ENCODE measurements at regions not wholly inside any gene's neighbourhood (a gene's known extent, or its start where the extent isn't known, plus 50 kb on each side); places are given as distances from the start of the nearest gene placed in this dataset.

DNA sequence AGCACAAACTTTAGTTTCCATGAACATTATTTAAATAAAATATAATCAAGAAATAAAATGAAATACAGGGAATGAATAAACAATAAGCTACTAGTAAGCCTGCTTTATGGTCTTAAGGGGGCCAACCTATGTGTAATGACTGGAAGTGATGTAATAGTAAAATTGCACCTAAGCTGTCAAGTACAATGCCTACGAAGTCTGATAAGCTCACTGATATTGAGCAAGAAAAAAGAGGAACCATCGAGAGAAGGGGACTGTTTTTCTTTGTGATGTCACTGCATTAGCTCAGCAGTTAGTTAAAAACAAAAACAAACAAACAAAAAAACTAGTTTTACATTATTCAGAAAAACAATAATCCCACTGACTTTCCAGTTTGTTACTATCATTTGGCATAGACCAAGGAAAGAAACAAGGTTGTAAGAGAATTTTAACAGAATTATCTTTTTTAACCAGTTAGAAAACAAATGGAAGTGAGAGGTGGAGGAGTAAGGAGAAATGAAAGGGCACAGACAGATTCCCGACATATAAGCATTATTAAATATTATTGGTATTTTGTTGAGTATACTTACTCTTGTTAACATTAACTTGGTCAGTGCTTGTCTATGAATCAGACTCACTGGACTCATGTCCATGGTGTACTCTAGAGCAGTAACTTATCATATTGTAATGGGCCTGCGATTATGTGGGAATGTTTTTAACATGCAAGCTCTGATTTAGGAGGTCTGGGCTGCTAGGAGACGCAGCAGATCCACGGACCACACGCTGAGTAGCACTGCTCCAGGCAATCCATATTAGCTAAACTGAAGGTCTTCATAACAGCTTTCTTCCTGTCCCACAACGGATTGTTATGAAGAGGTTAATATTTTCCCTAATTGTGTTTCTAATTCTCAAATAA is 99.6 kb upstream of the HMGCLL1 start:
- no peaks in the 10 kb centered on the region for H3K36me3 ChIP-seq
- 74% methylated on average over 8 of the region's 8 CpGs for WGBS
- intact Hi-C loops (cut with DNase I), result no loop called here
- TF ChIP-seq, protein P1, sequence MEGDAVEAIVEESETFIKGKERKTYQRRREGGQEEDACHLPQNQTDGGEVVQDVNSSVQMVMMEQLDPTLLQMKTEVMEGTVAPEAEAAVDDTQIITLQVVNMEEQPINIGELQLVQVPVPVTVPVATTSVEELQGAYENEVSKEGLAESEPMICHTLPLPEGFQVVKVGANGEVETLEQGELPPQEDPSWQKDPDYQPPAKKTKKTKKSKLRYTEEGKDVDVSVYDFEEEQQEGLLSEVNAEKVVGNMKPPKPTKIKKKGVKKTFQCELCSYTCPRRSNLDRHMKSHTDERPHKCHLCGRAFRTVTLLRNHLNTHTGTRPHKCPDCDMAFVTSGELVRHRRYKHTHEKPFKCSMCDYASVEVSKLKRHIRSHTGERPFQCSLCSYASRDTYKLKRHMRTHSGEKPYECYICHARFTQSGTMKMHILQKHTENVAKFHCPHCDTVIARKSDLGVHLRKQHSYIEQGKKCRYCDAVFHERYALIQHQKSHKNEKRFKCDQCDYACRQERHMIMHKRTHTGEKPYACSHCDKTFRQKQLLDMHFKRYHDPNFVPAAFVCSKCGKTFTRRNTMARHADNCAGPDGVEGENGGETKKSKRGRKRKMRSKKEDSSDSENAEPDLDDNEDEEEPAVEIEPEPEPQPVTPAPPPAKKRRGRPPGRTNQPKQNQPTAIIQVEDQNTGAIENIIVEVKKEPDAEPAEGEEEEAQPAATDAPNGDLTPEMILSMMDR (IDR thresholded peaks at IDR 0.05), result no peak
- no peak for TF ChIP-seq EP300 (IDR thresholded peaks at IDR 0.05)
- TF ChIP-seq POLR2AphosphoS5 (IDR thresholded peaks at IDR 0.05), result no peak
- no peak for TF ChIP-seq POLR2A (IDR thresholded peaks at IDR 0.05; ENCODE audit: low read depth)
- H3K9me3 ChIP-seq, result no peaks in the 10 kb centered on the region
- no peak overlapping the region for H3K4me3 ChIP-seq
- H3K4me1 ChIP-seq, result no peaks in the 10 kb centered on the region
- DNase-seq (ENCODE audit: extremely low spot score), result no peak
- no peak overlapping the region for H3K27ac ChIP-seq (replicated peaks in 1 of 4)
- H3K27me3 ChIP-seq, result no peaks in the 10 kb centered on the region

DNA sequence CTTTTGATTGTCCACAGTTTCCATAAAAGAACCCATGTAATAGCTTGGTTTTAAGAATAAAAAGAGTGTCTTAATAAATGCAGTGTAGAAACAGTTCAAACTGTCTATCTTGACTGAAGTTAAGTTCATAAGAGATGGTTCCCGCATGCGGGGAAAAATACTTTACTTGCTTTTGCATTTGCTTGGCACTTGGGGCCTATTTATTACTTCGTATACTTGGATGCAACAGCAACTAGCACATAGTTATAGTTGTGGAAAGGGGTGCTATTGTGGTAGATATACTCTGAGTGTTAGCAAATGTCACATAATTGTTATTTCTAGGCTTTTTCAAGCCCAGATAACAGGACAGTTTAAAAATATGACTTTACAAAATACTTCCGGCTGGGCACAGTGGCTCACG is 97.7 kb upstream of the HMGCLL1 start:
- 91% methylated on average over 5 of the region's 5 CpGs for WGBS
- H3K4me3 ChIP-seq, result no peak overlapping the region
- no peaks in the 10 kb centered on the region for H3K9me3 ChIP-seq
- H3K36me3 ChIP-seq, result no peaks in the 10 kb centered on the region
- DNase-seq (ENCODE audit: extremely low spot score), result no peak
- intact Hi-C loops (cut with DNase I), result no loop called here
- H3K27ac ChIP-seq (replicated peaks in 1 of 4), result no peak overlapping the region
- no peaks in the 10 kb centered on the region for H3K4me1 ChIP-seq
- TF ChIP-seq, protein P1 (IDR thresholded peaks at IDR 0.05), result no peak
- TF ChIP-seq EP300 (IDR thresholded peaks at IDR 0.05) (no peak), POLR2A (IDR thresholded peaks at IDR 0.05; ENCODE audit: low read depth) (no peak), POLR2AphosphoS5 (IDR thresholded peaks at IDR 0.05) (no peak)
- no peaks in the 10 kb centered on the region for H3K27me3 ChIP-seq

DNA sequence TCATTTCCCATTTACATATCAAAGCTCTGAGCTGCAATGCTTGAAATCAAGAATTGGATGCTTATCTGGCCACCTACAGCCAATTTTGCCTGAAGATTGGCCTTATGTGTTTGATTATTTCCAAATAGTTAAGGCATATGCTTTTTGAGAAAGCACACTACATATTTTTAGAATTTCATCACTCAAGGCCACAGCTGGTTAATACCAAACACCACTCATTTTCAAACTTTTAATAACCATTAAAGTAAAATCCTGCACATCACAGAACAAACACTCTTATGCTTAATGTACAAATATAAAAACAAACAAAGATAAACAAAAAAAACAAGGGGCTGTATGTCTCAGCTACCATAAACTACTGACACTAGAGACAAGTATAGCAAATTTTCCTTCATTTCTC is 96.9 kb upstream of the HMGCLL1 start:
- DNase-seq (ENCODE audit: extremely low spot score), result no peak
- TF ChIP-seq POLR2AphosphoS5 (IDR thresholded peaks at IDR 0.05) (no peak), EP300 (IDR thresholded peaks at IDR 0.05) (no peak), POLR2A (IDR thresholded peaks at IDR 0.05; ENCODE audit: low read depth) (no peak)
- TF ChIP-seq, protein P1 (IDR thresholded peaks at IDR 0.05), result no peak
- Histone ChIP-seq H3K36me3 (no peaks in the 10 kb centered on the region), H3K4me3 (no peak overlapping the region), H3K27me3 (no peaks in the 10 kb centered on the region), H3K4me1 (no peaks in the 10 kb centered on the region), H3K9me3 (no peaks in the 10 kb centered on the region), H3K27ac (replicated peaks in 1 of 4) (no peak overlapping the region)
- intact Hi-C loops (cut with DNase I), result no loop called here

DNA sequence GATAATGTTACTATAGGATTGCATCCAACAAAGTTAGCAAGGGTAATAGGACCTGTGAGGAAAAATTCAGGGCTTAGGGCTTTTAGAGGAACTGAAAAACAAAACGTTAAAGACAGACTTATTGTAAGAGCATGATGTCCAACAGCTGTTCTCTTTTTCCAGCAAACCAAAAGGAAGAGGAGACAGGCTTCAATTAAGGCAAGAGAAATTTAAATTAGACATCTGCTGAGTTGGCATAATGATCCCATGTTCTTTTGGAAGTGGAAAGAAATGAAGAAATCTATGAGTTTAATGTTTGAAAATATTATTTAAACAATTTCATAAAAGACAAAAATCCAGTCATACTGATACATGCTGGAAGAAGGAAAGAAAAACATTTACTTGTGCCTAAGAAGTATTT is 95.7 kb upstream of the HMGCLL1 start:
- no peaks in the 10 kb centered on the region for H3K27me3 ChIP-seq
- H3K36me3 ChIP-seq, result no peaks in the 10 kb centered on the region
- intact Hi-C loops (cut with DNase I), result no loop called here
- TF ChIP-seq EP300 (IDR thresholded peaks at IDR 0.05), result no peak
- TF ChIP-seq, protein P1 (IDR thresholded peaks at IDR 0.05), result no peak
- no peak for TF ChIP-seq POLR2AphosphoS5 (IDR thresholded peaks at IDR 0.05)
- no peak for TF ChIP-seq POLR2A (IDR thresholded peaks at IDR 0.05; ENCODE audit: low read depth)
- 26% methylated on average over 1 of the region's 1 CpG for WGBS
- H3K9me3 ChIP-seq, result no peaks in the 10 kb centered on the region
- DNase-seq (ENCODE audit: extremely low spot score), result no peak
- H3K4me1 ChIP-seq, result no peaks in the 10 kb centered on the region
- H3K27ac ChIP-seq (replicated peaks in 1 of 4), result no peak overlapping the region
- no peak overlapping the region for H3K4me3 ChIP-seq
